ENCODE measurements at regions not wholly inside any gene's neighbourhood (a gene's known extent, or its start where the extent isn't known, plus 50 kb on each side); places are given as distances from the start of the nearest gene placed in this dataset.
A peak's percentile ranks its signal among the peaks of the same experiment; 100 is the strongest.

GRCh38 chr11:115051938-115052590, 373.7 kb downstream of the NXPE2 start:
- H3K27me3 Mint-ChIP-seq (ENCODE audit: insufficient read depth, low read depth), result peaks cover 10% of the 10 kb centered on the region
- Histone ChIP-seq H4K20me1 (ENCODE audit: low read depth) (no peaks in the 10 kb centered on the region), H3K9ac (no peak overlapping the region), H3F3A (ENCODE audit: low read depth) (no peaks in the 10 kb centered on the region), H3K4me1 (peaks cover 20% of the 10 kb centered on the region), H2AFZ (replicated peaks) (no peak overlapping the region), H3K27ac (no peak overlapping the region), H3K27me3 (no peaks in the 10 kb centered on the region), H3K9me3 (ENCODE audit: low read depth) (peaks cover 9% of the 10 kb centered on the region), H3K79me2 (ENCODE audit: low read depth) (no peaks in the 10 kb centered on the region), H3K36me3 (no peaks in the 10 kb centered on the region), H3K4me3 (no peak overlapping the region), H3K4me2 (no peak overlapping the region)
- no peak overlapping the region for H3K4me3 Mint-ChIP-seq
- peak overlapping the region; percentile 51 for H3K27ac Mint-ChIP-seq
- no peaks in the 10 kb centered on the region for H3K36me3 Mint-ChIP-seq
- H3K4me1 Mint-ChIP-seq, result peaks cover 37% of the 10 kb centered on the region
- H3K9me3 Mint-ChIP-seq, result peaks cover 13% of the 10 kb centered on the region
- TF ChIP-seq EZH2phosphoT487 (IDR thresholded peaks at IDR 0.05) (no peak), EZH2 (IDR thresholded peaks at IDR 0.05) (no peak), CTCF (IDR thresholded peaks at IDR 0.05) (no peak)
- no peak for DNase-seq (ENCODE audit: low spot score)

GRCh38 chr11:115052601-115053000, 374.3 kb downstream of the NXPE2 start:
- H2AFZ ChIP-seq (replicated peaks), result no peak overlapping the region
- no peaks in the 10 kb centered on the region for H3K36me3 ChIP-seq
- no peaks in the 10 kb centered on the region for H3K27me3 ChIP-seq
- no peaks in the 10 kb centered on the region for H4K20me1 ChIP-seq (ENCODE audit: low read depth)
- peaks cover 37% of the 10 kb centered on the region for H3K4me1 Mint-ChIP-seq
- peak overlapping the region; percentile 38 for H3K27ac Mint-ChIP-seq
- peaks cover 16% of the 10 kb centered on the region for H3K9me3 Mint-ChIP-seq
- no peak overlapping the region for H3K4me3 ChIP-seq
- H3K79me2 ChIP-seq (ENCODE audit: low read depth), result no peaks in the 10 kb centered on the region
- no peak overlapping the region for H3K9ac ChIP-seq
- TF ChIP-seq EZH2 (IDR thresholded peaks at IDR 0.05), result no peak
- TF ChIP-seq CTCF (IDR thresholded peaks at IDR 0.05), result no peak
- TF ChIP-seq EZH2phosphoT487 (IDR thresholded peaks at IDR 0.05), result no peak
- no peak for DNase-seq (ENCODE audit: low spot score)
- H3K36me3 Mint-ChIP-seq, result no peaks in the 10 kb centered on the region
- H3K27me3 Mint-ChIP-seq (ENCODE audit: insufficient read depth, low read depth), result peaks cover 10% of the 10 kb centered on the region
- H3K9me3 ChIP-seq (ENCODE audit: low read depth), result peaks cover 10% of the 10 kb centered on the region
- no peaks in the 10 kb centered on the region for H3F3A ChIP-seq (ENCODE audit: low read depth)
- no peak overlapping the region for H3K27ac ChIP-seq
- no peak overlapping the region for H3K4me2 ChIP-seq
- H3K4me1 ChIP-seq, result peaks cover 20% of the 10 kb centered on the region
- H3K4me3 Mint-ChIP-seq, result no peak overlapping the region

GRCh38 chr11:115054570-115055538, 376.5 kb downstream of the NXPE2 start:
- H3K4me3 ChIP-seq, result no peak overlapping the region
- TF ChIP-seq EZH2phosphoT487 (IDR thresholded peaks at IDR 0.05) (no peak), CTCF (IDR thresholded peaks at IDR 0.05) (no peak), EZH2 (IDR thresholded peaks at IDR 0.05) (no peak)

More at GRCh38 chr11:115054570-115055538, 376.5 kb downstream of the NXPE2 start:
- Mint-ChIP-seq H3K4me3 (no peak overlapping the region), H3K36me3 (no peaks in the 10 kb centered on the region), H3K9me3 (peaks cover 16% of the 10 kb centered on the region), H3K27me3 (ENCODE audit: insufficient read depth, low read depth) (peaks cover 12% of the 10 kb centered on the region), H3K4me1 (peaks cover 37% of the 10 kb centered on the region), H3K27ac (no peak overlapping the region)
- H4K20me1 ChIP-seq (ENCODE audit: low read depth), result no peaks in the 10 kb centered on the region
- no peak overlapping the region for H3K4me2 ChIP-seq
- H2AFZ ChIP-seq (replicated peaks), result no peak overlapping the region
- H3F3A ChIP-seq (ENCODE audit: low read depth), result no peaks in the 10 kb centered on the region
- H3K27ac ChIP-seq, result no peak overlapping the region
- peaks cover 10% of the 10 kb centered on the region for H3K9me3 ChIP-seq (ENCODE audit: low read depth)
- no peaks in the 10 kb centered on the region for H3K79me2 ChIP-seq (ENCODE audit: low read depth)
- H3K9ac ChIP-seq, result no peak overlapping the region
- H3K4me1 ChIP-seq, result peaks cover 20% of the 10 kb centered on the region
- DNase-seq (ENCODE audit: low spot score), result no peak
- no peaks in the 10 kb centered on the region for H3K27me3 ChIP-seq
- H3K36me3 ChIP-seq, result no peaks in the 10 kb centered on the region

Data from neural progenitor cell (in vitro differentiated cells).